ENCODE measurements at regions not wholly inside any gene's neighbourhood (a gene's known extent, or its start where the extent isn't known, plus 50 kb on each side); places are given as distances from the start of the nearest gene placed in this dataset.

GRCh38 chr7:18210788-18211187, 183.1 kb upstream of the PRPS1L1 start:
- TF ChIP-seq SP2 (tag by site-specific recombination; IDR thresholded peaks at IDR 0.05) (no peak), ZNF600 (tag by site-specific recombination; IDR thresholded peaks at IDR 0.05) (no peak)
- Histone ChIP-seq H3K36me3 (ENCODE audit: control insufficient read depth in 2 of 2, insufficient read depth in 1 of 2, low read length in 2 of 2) (no peaks in the 10 kb centered on the region), H3K4me1 (ENCODE audit: control insufficient read depth, insufficient read depth, low read length) (no peaks in the 10 kb centered on the region), H3K4me3 (ENCODE audit: low read depth, low read length) (no peak overlapping the region), H3K27ac (ENCODE audit: extremely low read depth, low read depth, low read length) (no peak overlapping the region), H3K9me3 (ENCODE audit: control insufficient read depth, insufficient read depth, low read depth, low read length) (no peaks in the 10 kb centered on the region)
- ChIA-PET CTCF (no interaction called here), POLR2A (no interaction called here)

- Histone ChIP-seq H3K4me1 (ENCODE audit: control insufficient read depth, insufficient read depth, low read length) (no peaks in the 10 kb centered on the region), H3K4me3 (ENCODE audit: low read depth, low read length) (no peak overlapping the region), H3K27ac (ENCODE audit: extremely low read depth, low read depth, low read length) (no peak overlapping the region), H3K36me3 (ENCODE audit: control insufficient read depth in 2 of 2, insufficient read depth in 1 of 2, low read length in 2 of 2) (no peaks in the 10 kb centered on the region), H3K9me3 (ENCODE audit: control insufficient read depth, insufficient read depth, low read depth, low read length) (no peaks in the 10 kb centered on the region)
- ChIA-PET CTCF (no interaction called here), POLR2A (no interaction called here)
- TF ChIP-seq ZNF513 (tag by site-specific recombination; IDR thresholded peaks at IDR 0.05): no peak
- no peak for TF ChIP-seq HIC1 (tag by site-specific recombination; IDR thresholded peaks at IDR 0.05)
- no peak for TF ChIP-seq HOXA7 (CRISPR knock-in tag; IDR thresholded peaks at IDR 0.05; ENCODE audit: borderline replicate concordance)
- no peak for TF ChIP-seq REST (tag by site-specific recombination; IDR thresholded peaks at IDR 0.05)
- no peak for TF ChIP-seq HOXD13 (CRISPR knock-in tag; IDR thresholded peaks at IDR 0.05; ENCODE audit: borderline replicate concordance)
- no peak for TF ChIP-seq ZNF155 (tag by site-specific recombination; IDR thresholded peaks at IDR 0.05)
- TF ChIP-seq ZNF138 (tag by site-specific recombination; IDR thresholded peaks at IDR 0.05; ENCODE audit: borderline replicate concordance): no peak
- TF ChIP-seq ZNF704 (tag by site-specific recombination; IDR thresholded peaks at IDR 0.05): no peak
- no peak for TF ChIP-seq ZNF223 (tag by site-specific recombination; IDR thresholded peaks at IDR 0.05)
- TF ChIP-seq ZNF621 (tag by site-specific recombination; IDR thresholded peaks at IDR 0.05): no peak
- TF ChIP-seq WT1 (tag by site-specific recombination; IDR thresholded peaks at IDR 0.05): no peak
- no peak for TF ChIP-seq OVOL3 (tag by site-specific recombination; IDR thresholded peaks at IDR 0.05)
Measured at GRCh38 chr7:18212308-18212707, 184.7 kb upstream of the PRPS1L1 start.

GRCh38 chr7:18212758-18213157, 185.1 kb upstream of the PRPS1L1 start:
- POLR2A ChIA-PET: no interaction called here
- CTCF ChIA-PET: no interaction called here
- no peak for TF ChIP-seq ZNF302 (tag by site-specific recombination; IDR thresholded peaks at IDR 0.05; ENCODE audit: low read depth)
- no peak for TF ChIP-seq ZNF26 (tag by site-specific recombination; IDR thresholded peaks at IDR 0.05)
- no peak for TF ChIP-seq ZNF133 (tag by site-specific recombination; IDR thresholded peaks at IDR 0.05)
- TF ChIP-seq ZNF529 (tag by site-specific recombination; IDR thresholded peaks at IDR 0.05; ENCODE audit: insufficient replicate concordance): no peak
- TF ChIP-seq ZNF621 (tag by site-specific recombination; IDR thresholded peaks at IDR 0.05): no peak
- TF ChIP-seq PRDM6 (tag by site-specific recombination; IDR thresholded peaks at IDR 0.05): no peak

More at GRCh38 chr7:18212758-18213157, 185.1 kb upstream of the PRPS1L1 start:
- H3K36me3 ChIP-seq (ENCODE audit: control insufficient read depth in 2 of 2, insufficient read depth in 1 of 2, low read length in 2 of 2): no peaks in the 10 kb centered on the region
- H3K4me3 ChIP-seq (ENCODE audit: low read depth, low read length): no peak overlapping the region
- no peaks in the 10 kb centered on the region for H3K4me1 ChIP-seq (ENCODE audit: control insufficient read depth, insufficient read depth, low read length)
- H3K27ac ChIP-seq (ENCODE audit: extremely low read depth, low read depth, low read length): no peak overlapping the region
- no peaks in the 10 kb centered on the region for H3K9me3 ChIP-seq (ENCODE audit: control insufficient read depth, insufficient read depth, low read depth, low read length)
